Adrenal gland (tissue), 5 donors: ENCODE measurements at regions not wholly inside any gene's neighbourhood (a gene's known extent, or its start where the extent isn't known, plus 50 kb on each side); places are given as distances from the start of the nearest gene placed in this dataset.

ENCODE experiments used
- POLR2A ChIP-seq, 2 donors: fragments of 450-650 bp; IDR thresholded peaks; one replicate each; pipeline ENCODE4 v1.6.1; 2017; ENCODE audit warnings: antibody characterized with exemption in 2 of 2, mild to moderate bottlenecking in 2 of 2, moderate library complexity in 1 of 2
- TF ChIP-seq, protein P1 (sequence below), 6 experiments: fragments of 450-650 bp in 4 of 6; fragments of 200-600 bp in 2 of 6; sonication (generic) in 1 of 6; IDR thresholded peaks; 1 replicate in 5 of 6; 2 replicates in 1 of 6; pipeline versions ENCODE4 v1.5.1 to v1.8.0; 2016 to 2021; ENCODE audit warnings: antibody characterized with exemption in 6 of 6, mild to moderate bottlenecking in 2 of 6, moderate library complexity in 1 of 6
- donor health status: DM: no; HTN: no; CAD: no.

GRCh38 chr16:86424985-86425384 is 85.3 kb upstream of the FOXF1 start:
- TF ChIP-seq, protein P1, sequence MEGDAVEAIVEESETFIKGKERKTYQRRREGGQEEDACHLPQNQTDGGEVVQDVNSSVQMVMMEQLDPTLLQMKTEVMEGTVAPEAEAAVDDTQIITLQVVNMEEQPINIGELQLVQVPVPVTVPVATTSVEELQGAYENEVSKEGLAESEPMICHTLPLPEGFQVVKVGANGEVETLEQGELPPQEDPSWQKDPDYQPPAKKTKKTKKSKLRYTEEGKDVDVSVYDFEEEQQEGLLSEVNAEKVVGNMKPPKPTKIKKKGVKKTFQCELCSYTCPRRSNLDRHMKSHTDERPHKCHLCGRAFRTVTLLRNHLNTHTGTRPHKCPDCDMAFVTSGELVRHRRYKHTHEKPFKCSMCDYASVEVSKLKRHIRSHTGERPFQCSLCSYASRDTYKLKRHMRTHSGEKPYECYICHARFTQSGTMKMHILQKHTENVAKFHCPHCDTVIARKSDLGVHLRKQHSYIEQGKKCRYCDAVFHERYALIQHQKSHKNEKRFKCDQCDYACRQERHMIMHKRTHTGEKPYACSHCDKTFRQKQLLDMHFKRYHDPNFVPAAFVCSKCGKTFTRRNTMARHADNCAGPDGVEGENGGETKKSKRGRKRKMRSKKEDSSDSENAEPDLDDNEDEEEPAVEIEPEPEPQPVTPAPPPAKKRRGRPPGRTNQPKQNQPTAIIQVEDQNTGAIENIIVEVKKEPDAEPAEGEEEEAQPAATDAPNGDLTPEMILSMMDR (IDR thresholded peaks at IDR 0.05) = no peak
- TF ChIP-seq POLR2A (IDR thresholded peaks at IDR 0.05) = no peak
